HG02943 (cell line): ENCODE measurements at regions not wholly inside any gene's neighbourhood (a gene's known extent, or its start where the extent isn't known, plus 50 kb on each side); places are given as distances from the start of the nearest gene placed in this dataset.
"Not testable (repeated sequence)": the region's sequence is repeated elsewhere in the genome, so short reads cannot be mapped to it uniquely, and the experiment has no call there.

Source experiments
- ATAC-seq: cut with Tn5 transposase; IDR thresholded peaks from one replicate; pipeline ENCODE4 v1.9.1; 2021; ENCODE audit warnings: mild to moderate bottlenecking, low read depth, moderate library complexity; ENCODE audit not compliant: unreplicated experiment

DNA sequence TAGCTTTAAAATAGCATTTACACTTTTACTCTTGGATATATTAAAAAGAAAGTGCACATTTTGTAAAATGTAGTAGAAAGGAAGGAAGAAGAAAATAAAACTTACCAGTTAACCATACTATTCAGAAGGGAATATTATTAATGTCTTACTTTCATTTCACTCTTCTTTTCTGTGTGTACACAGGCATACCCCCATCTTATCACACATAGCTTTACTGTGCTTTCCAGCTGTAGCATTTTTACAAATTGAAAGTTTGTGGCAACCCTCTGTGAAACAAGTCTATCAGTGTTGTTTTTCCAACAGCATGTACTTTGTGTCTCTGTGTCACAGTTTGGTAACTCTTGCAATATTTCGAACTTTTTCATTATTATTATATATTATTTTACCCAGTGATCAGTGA, 314.5 kb downstream of the UTRN start:
- no peak for ATAC-seq

DNA sequence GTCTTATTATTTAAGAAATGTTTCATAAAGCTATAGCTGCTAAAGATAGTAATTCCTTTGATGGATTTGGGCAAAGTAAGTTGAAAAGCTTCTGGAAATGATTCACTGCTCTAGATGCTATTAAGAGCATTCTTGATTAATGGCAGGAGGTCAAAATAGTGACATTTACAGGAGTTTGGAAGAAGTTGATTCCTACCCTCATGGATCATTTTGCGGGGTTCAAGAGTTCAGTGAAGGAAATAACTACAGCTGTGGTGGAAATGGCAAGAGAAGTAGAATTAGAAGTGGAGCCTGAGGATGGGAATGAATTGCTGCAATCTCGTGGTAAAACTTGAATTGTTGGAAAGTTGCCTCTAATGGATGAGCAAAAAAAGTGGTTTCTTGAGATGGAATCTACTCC, 316.1 kb downstream of the UTRN start:
- no peak for ATAC-seq

DNA sequence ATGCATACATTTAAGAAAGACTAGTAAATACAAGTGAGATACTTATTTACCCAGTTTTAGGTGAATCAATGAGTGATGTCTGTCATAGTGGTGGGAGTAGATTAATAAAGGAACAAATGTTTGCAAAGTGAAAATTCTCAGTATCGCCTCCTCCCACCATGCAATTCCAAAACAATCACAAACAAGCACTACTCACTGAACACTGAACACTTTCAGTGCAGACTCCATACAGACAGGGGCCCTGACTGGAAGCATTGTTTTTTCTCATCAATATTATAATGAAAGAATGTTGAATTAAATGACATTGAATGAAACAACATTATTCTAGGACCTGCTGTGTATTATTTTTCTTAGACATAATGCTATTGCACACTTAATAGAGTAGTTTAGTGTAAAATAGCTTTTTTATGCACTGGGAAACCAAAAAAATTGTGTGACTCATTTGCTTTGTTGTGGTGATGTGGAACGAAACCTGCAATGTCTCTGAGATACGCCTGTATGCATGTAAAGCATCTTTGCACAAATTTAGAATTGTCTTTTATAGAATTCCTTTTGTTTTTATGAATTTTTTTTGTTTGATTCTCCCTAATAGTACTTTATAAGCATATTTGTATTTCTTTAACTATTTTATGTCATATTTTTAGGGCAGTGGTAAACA, 317.5 kb downstream of the UTRN start:
- no peak for ATAC-seq

DNA sequence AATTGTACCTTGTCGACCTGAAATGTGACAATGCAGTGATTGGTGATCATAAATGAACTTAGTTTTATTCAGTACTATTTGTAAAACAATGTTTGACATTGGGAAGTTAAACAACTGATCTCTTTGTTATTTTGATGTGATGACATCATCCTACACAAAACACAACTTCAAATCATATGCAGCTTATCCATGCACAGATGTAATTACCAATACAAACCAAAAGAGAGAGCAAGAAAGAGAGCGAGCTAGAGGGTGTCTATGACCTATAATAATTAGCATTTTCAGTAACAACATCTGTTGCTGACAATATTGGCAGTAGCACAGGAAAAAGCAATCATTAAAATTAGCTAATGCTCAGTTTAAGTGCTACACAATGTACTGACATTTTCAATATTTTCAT, 320.9 kb downstream of the UTRN start:
- ATAC-seq = no peak

DNA sequence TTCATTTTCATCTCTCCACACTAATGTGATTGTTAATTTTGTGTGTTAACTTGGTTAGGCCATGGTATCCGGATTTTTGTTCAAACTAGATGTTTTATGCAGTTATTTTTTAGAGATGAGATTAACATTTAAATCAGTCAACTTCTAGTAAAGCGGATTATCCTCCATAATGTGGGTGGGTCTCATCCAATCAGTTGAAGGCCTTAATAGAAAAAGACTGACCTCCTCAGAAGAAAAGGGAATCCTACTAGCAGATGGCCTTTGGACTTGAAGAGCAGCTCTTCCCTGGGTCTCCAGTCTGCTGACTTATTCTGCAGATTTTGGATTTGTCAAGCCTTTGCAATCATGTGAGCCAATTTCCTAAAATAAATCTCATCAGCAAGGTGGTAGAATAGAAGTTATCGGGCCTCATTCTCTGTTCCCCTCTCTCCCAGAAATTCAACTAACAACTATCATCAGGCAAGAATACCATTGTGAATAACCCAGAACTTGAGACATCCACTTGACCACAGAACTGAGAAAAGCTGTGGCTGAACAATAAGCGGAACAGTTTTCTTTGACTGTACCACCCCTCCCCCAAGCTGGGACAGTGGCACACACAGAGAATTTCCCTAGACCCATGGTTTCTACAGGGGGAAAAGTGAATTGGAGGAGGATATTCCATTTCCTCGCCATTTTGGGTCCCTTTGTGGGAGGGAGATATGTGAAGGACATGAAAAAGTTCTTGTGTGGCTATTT, 323.0 kb downstream of the UTRN start:
- no peak for ATAC-seq

DNA sequence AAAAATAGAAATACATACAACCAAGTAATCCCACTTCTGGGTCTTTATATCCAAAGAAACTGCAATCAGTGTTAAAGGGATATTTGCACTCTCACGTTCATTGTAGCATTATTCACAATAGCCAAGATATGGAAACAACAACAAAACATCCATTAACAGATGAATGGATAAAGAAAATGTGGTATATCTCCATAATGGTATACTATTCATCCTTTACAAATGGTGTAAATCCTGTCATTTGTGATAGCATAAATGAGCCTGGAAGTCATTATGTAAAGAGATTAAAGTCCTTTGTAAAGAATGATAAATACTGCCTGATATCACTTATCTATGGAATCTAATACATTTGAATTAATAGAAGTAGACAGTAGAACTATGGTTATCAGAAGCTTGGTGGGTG, 327.7 kb downstream of the UTRN start:
- no peak for ATAC-seq

DNA sequence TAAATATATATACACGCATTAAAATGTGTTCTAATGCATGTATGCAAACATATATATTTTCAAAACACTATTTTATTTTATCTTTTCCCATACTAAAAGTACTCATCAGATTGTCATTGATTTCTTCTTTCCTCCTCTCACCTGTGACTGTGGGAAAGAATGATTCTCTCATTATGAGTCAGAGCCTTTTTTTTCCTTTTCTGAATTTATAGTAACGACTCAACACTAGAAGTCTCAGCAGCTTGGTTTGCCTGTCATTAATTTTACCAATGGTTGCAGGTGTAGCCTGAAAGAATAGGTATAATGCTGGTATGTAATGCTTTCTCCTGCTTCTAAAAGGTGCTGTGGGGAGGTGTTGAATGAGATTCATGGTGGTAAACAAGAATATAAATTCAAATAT, 328.7 kb downstream of the UTRN start:
- ATAC-seq = no peak

DNA sequence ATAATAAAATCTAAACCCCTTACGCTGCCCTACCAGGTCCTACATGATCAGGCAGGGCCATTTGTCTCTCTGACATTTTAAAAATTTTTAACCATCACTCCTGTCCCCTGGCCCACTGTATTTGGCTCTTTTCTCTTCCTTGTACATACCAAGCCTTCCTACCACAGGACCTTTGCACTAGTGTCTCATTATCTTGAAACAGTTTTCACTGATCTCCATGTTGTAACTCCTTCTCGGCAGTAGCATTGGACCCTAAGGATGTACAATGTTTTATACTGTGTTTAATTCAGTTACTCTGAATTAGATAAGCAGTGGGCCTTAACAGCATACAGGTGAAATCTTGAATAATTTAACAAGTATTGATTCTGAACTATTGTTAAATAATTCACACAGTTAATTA, 330.7 kb downstream of the UTRN start:
- ATAC-seq = no peak

DNA sequence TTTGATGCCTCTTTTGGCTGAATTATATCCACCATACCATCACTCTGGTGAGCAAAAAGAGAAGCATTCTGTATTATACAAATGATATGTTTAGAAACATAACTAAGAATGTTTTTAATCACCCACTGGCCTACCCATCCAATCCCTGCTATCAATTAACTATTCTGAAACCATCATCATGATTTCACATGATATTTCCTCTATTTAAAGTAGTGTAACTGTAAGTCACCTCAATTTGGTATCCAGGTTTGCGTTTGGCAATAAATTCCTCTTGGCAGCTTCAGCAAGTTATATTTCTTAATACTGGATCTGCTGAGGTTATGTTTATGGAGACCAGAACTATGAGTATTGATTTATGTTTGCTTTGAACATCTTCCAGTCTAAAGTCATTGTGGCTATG, 332.1 kb downstream of the UTRN start:
- no peak for ATAC-seq

DNA sequence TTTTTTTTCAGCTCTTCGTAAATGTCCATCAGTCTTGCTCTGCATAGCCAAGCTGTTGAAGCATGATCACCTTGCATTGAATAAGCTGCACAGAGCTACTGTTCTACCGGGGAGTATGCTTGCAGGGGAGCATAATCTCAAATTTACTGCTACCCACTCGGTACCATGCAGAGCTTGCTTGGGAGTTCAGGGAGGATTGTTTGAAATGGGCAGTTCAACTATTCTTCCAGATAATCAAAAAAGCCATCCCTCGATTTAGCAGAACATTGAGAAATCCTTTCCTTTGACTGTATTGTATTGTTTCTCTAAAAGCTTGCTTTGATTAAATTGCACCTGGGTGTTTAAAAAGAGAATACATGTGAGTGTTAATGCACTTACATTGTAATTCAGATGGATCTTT, 332.6 kb downstream of the UTRN start:
- ATAC-seq = no peak

DNA sequence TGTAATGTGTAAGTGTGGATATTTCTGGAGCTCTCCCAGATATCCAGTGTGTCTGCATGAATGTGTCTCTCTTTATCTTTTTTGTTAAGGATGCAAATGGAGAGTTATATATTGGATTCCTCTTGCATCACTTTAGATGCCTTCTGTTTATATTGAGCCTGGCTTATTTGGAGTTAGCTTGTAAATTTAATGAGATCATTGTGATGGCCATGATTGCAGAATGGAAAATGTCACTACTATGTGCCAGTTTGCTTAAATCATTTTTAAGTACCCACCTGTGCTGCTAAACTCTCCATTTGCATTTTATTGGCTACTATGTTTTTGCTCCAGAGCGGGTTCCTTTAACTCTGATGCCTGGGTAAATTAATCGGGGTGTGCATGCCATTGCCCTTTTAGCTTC, 334.8 kb downstream of the UTRN start:
- ATAC-seq = no peak

DNA sequence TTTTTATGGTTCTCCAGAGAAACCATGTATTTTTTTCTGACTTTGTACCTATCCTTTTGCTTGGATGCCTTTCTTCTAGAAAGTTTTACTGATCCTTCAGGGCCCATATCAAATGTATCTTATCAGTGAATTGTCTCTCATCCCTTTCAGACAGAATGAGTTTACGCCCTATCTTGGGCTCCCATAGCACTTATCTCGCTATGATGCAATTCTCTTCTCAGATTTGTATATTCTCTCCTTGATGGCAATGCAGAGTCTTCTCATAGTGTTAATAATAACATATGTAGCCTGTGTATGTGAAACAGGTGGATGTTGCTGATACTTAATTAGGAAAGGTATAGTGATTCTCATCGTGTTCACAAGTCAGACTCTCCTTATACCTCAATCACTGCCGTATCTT, 336.2 kb downstream of the UTRN start:
- ATAC-seq = no peak

DNA sequence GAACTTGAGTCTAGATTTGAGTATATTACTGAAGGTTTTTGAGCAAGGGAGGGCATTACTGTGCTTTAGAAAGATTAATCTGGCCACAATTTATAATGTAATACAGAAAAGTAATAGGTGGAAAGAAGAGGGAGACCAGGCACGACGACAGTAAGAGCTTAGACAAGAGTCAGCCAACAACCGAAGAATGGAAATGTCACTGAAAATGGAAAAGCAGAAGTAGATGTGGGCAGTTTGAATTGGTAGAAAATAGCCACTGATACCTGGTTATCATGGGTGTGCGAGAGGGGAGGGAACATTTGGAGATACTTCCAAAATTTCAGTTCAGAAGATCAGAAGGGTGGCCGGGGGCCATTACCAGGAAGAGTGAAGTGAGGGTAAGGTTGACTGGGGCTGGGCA, 339.1 kb downstream of the UTRN start:
- no peak for ATAC-seq

DNA sequence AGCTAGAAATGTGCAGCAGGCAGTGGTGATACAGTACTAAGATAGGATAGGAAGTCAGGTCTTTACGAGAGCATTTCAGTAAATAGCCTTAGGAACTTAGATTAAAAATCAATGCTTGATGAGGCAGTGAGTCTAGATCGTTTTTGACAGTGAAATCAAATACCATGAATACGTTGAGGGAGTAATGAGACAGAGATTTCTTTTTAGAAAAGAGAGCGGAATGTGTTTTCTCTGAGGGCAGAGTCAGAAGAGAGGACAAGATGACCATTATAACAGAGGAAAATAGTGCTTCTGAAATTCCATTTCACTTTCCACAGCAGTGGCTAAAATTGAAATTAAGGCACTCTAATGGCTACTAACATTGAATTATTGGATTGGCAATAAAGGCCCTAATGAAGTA, 339.6 kb downstream of the UTRN start:
- ATAC-seq = no peak

DNA sequence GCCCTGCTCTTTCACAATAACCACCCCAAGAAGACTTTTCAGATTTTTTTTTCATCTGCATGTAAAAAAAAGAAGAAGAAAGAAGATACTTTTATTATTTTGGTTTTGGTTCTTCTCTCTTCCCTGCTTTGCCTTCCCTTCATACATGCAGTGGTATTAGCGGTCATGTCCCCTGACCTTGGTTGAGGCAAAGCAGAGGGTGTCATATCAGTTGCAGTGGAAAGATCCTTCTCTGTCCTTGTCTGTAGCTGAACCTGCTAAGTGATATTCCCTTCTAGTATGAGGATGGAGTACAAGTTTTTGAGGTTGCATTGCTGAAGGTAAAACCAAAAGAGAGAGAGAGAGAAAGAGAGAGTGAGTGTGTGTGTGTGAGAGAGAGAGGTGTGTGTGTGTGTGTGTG, 345.7 kb downstream of the UTRN start:
- no peak for ATAC-seq

DNA sequence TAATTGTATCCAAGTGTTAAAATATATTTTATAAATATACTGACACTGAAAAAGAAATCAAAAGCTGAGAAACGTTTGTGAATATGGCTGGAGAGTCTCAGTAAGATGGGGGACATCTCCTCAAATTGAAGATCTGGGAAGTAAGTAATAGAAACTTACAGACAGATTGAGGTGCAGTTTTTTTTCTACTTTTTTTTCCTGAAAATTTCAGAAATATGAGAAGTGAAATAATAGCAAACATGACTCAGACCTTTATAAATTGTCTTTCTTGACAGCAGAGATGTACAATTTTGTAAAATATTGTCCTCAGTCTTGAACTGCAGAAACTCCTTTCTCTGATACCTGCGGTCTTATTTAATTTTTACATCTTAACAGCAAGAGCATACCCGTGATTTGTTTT, 347.1 kb downstream of the UTRN start:
- no peak for ATAC-seq

DNA sequence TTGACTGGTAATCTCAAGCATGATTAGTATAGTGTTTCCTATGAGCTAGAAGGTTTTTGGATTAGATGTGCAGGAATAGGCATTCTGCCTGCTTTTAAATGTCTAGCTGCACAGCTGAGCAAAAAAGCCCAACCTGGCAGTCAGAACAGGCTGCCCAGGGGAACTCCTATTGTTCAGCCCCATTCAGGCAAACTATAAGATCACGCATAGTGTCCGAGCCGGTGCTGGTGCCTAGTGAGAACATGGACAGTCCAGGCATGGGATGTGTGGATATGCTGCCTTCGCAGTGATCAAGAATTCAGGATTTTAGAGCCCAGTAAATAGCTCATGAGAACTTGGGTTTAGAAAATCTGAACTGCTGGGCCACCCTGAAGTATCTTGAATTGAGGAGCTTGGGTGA, 348.8 kb downstream of the UTRN start:
- no peak for ATAC-seq

DNA sequence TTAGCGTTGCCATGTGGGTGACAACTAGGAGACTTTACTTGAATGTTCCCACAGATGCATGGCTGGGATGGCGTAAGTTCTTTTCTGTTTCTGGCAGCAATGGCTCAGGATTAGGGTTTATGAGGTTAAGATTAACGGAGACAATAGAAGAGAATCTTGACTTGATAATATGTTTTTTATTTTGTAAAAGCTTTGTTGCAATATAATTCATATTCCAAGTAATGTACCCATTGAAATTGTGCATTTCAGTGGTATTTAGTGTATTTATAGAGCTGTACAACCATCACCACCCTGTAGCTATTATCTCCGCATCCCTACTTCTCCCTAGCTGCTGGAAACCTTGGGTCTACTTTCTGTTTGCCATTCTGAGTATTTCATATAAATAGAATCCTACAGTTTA, 349.2 kb downstream of the UTRN start:
- no peak for ATAC-seq

DNA sequence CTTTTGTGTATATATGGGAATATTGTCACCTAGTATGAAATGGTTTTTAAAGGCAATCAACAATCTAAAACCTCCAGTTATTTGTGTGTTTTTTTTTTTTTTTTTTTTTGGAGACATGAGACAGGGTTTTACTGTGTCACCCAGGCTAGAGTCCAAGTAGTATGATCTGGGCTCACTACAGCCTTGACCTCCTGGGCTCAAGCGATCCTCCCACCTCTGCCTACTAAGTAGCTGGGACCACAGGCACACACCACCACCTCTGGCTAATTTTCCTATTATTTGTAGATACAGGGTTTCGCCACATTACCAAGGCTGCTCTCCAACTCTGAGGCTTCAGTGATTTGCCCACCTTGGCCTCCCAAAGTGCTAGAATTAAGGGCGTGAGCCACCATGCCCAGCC, 349.9 kb downstream of the UTRN start:
- ATAC-seq = no peak

DNA sequence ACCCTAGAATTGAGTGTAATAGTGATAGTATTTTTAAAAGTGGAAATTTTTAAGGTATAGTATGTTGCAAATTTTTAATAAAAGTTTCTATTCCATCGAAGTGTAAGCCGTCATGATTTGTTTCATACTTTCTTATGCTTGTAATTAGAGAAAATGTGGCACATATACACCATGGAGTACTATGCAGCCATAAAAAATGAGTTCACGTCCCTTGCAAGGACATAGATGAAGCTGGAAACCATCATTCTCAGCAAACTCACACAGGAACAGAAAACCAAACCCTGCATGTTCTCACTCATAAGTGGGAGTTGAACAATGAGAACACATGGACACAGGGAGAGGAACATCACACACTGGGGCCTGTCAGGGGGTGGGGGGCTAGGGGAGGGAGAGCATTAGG, 350.9 kb downstream of the UTRN start:
- ATAC-seq = not testable (repeated sequence)

DNA sequence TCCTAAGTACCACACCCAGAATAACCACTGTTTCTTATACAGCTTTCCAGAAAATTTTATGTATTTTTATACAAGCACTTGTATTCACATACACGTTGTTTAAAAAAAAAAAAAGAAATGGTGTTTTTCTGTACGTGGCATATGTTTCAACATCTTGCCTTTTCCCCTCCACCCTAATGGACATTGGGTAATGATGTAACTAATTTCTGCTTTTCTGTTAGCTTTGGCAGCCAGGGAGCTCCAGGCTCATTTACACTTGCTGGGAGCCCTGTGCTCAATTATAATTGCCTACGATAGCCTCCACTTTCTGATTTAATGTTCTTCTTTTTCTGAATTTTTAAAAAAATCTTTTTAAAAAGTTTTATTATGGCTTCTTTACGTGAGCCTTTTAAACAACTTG, 352.4 kb downstream of the UTRN start:
- no peak for ATAC-seq

DNA sequence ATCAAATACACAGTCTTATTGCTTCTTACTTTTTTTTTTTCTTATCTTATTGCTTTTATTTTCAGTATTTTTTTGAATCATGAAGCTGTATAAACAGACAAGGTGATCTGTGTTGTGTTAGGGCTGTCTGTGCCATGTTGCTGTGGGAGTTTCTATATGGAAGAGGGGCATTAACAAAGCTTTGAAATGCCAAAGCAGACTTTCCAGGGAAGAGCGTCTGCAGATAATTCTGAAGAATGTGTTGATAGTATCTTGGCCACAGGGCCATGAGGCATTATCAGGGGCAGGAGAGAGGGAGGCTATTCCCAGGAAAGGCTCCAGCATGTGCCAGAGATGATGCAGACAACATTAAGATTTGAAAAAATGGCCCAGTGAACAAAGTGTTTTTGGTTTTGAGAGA, 354.5 kb downstream of the UTRN start:
- ATAC-seq = no peak

DNA sequence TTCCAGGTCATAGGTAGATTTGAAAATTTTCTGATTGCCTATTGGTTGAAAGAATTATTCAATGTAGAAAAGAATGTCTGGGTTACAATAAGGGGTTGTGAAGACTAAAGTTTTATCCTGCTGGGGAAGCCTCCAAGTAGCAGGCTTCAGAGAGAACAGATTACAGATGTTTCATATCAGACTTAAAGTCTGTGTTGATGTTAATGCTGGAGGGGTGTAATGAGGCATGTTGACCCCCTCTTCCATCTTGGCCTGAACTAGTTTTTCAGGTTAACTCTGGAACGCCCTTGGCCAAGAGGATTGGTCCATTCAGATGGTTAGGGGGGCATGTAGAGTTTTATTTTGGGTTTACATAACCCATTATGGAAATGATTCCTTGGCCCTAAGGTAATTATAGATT, 356.2 kb downstream of the UTRN start:
- no peak for ATAC-seq
